ENCODE measurements at regions not wholly inside any gene's neighbourhood (a gene's known extent, or its start where the extent isn't known, plus 50 kb on each side); places are given as distances from the start of the nearest gene placed in this dataset.

DNA sequence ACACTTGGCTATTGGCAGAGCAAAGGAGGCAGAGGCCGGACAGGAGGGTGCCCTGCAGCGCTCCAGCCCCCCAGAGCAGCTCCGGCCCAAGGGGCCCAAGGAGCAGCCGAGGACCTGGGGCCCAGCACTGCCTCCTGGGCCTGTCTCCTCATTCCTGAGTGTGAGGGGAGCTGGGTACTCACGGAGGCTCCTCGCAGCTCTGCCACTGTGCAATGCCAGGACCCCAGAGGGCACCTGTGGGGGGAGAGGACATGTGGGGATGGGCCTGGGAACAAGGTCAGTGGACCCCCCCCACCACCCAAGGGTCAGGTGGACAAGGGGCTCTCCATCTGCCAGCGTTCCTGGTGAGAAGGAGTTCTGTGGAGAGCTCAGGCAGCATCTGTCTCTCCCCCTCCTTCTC, 192.6 kb upstream of the PPP1R26 start:
- dilution Hi-C loops (cut with HindIII; ENCODE audit: low sequenced_read_pairs, unreplicated experiment) (no loop called here), intact Hi-C loops (cut with micrococcal nuclease) (no loop called here), in situ Hi-C loops (cut with MboI; ENCODE audit: low sequenced_read_pairs) (no loop called here)
- H3K4me3 ChIP-seq (ENCODE audit: insufficient read depth, low read depth, low read length): no peak overlapping the region
- CTCF ChIA-PET: no interaction called here
- no peaks in the 10 kb centered on the region for H3K9me1 ChIP-seq (ENCODE audit: insufficient read depth, low read length)
- H3K27me3 ChIP-seq (ENCODE audit: control insufficient read depth, insufficient read depth, low read length): no peaks in the 10 kb centered on the region
- no peaks in the 10 kb centered on the region for H4K20me1 ChIP-seq (ENCODE audit: insufficient read depth, low read length)
- no peak overlapping the region for H3K4ac ChIP-seq (ENCODE audit: low read depth, low read length)
- H4K8ac ChIP-seq (ENCODE audit: low read depth in 2 of 2, low read length in 2 of 2): no peak overlapping the region
- ATAC-seq (ENCODE audit: low read depth) (no peak), DNase-seq (no peak)
- H3K56ac ChIP-seq (ENCODE audit: extremely low read depth, insufficient read depth, low read length): no peak overlapping the region
- no peak overlapping the region for H3K27ac ChIP-seq (ENCODE audit: insufficient read depth, low read length)
- TF ChIP-seq NFE2L2 (IDR thresholded peaks at IDR 0.05; ENCODE audit: low read depth, low read length) (no peak), CEBPB (IDR thresholded peaks at IDR 0.05; ENCODE audit: low read depth, low read length) (no peak), BHLHE40 (IDR thresholded peaks at IDR 0.05; ENCODE audit: low read depth, low read length) (no peak)
- H2AK9ac ChIP-seq (replicated peaks; ENCODE audit: low read depth, low read length, poor library complexity): no peak overlapping the region
- WGBS, 2 experiments (ENCODE audit: extremely low coverage in 2 of 2, insufficient read length in 1 of 2): no CpG with 5 or more reads among the region's 7 CpGs
- H3K36me3 ChIP-seq (ENCODE audit: control insufficient read depth, insufficient read depth, low read length): no peaks in the 10 kb centered on the region
- no TSS peak for BruUV-seq (replicated peaks)
- H3K4me1 ChIP-seq (ENCODE audit: control insufficient read depth, insufficient read depth, low read length): no peaks in the 10 kb centered on the region
- no peak overlapping the region for H2BK120ac ChIP-seq (ENCODE audit: low read depth, low read length)
- no peak overlapping the region for H3K9ac ChIP-seq (ENCODE audit: low read depth, low read length)
- peaks cover 29% of the 10 kb centered on the region for H3K9me3 ChIP-seq (ENCODE audit: control insufficient read depth, insufficient read depth, low read length)
- no peaks in the 10 kb centered on the region for H3K79me1 ChIP-seq (ENCODE audit: low read depth in 1 of 2, low read length in 2 of 2)
- no peak overlapping the region for H4K91ac ChIP-seq (ENCODE audit: insufficient read depth, low read depth, low read length)
- no peak overlapping the region for H4K5ac ChIP-seq (ENCODE audit: low read depth, low read length)
- no peak overlapping the region for H2BK5ac ChIP-seq (ENCODE audit: low read depth, low read length, poor library complexity, severe bottlenecking)
- H2BK20ac ChIP-seq (ENCODE audit: low read depth, low read length): no peak overlapping the region
- POLR2A ChIA-PET (ENCODE audit: unreplicated experiment): no interaction called here
- H2BK15ac ChIP-seq (ENCODE audit: low read depth, low read length): no peak overlapping the region
- H3K18ac ChIP-seq (ENCODE audit: low read depth, low read length): no peak overlapping the region
- H3K23ac ChIP-seq (ENCODE audit: low read depth, low read length): no peak overlapping the region
- H2AFZ ChIP-seq (replicated peaks; ENCODE audit: low read length, poor library complexity): no peak overlapping the region
- no peak overlapping the region for H3K14ac ChIP-seq (replicated peaks; ENCODE audit: low read depth, low read length)
- no peak overlapping the region for H3K4me2 ChIP-seq (ENCODE audit: low read depth, low read length)
- no peak overlapping the region for H2AK5ac ChIP-seq (ENCODE audit: low read depth, low read length)

All from IMR-90 (cell line).